Fibroblast of lung (primary cell): ENCODE measurements at regions not wholly inside any gene's neighbourhood (a gene's known extent, or its start where the extent isn't known, plus 50 kb on each side); places are given as distances from the start of the nearest gene placed in this dataset.

Source experiments
- CTCF ChIP-seq, 2 donors: IDR thresholded peaks in 1 of 2; conservative IDR thresholded peaks in 1 of 2; 1 replicate in 1 of 2; 2 replicates in 1 of 2; pipeline ENCODE4 v1.5.1; 2011 to 2012; ENCODE audit warnings: low read length in 2 of 2, control low read depth in 1 of 2, inconsistent platforms in 1 of 2, low read depth in 1 of 2, mild to moderate bottlenecking in 1 of 2
- EZH2 ChIP-seq: IDR thresholded peaks from 2 replicates; pipeline ENCODE4 v1.5.1; 2012; ENCODE audit warnings: low read length, control low read depth, mild to moderate bottlenecking; ENCODE audit errors: missing control alignments

GRCh38 chr13:81738364-81738763 lies 1397.4 kb upstream of the SPRY2 start:
- TF ChIP-seq CTCF (conservative IDR thresholded peaks at IDR 0.05 in 1 of 2, IDR thresholded peaks at IDR 0.05 in 1 of 2; ENCODE audit: low read depth in 1 of 2, low read length in 2 of 2) (no peak), EZH2 (no peak)
